Right lobe of liver (tissue), 4 donors: ENCODE measurements at regions not wholly inside any gene's neighbourhood (a gene's known extent, or its start where the extent isn't known, plus 50 kb on each side); places are given as distances from the start of the nearest gene placed in this dataset.

Experiments used
- POLR2A ChIP-seq: fragments of 450-650 bp; IDR thresholded peaks from one replicate; pipeline ENCODE4 v1.6.1; 2017; ENCODE audit warnings: antibody characterized with exemption, mild to moderate bottlenecking
- TF ChIP-seq, protein P1 (sequence below), 4 donors: fragments of 200-600 bp in 3 of 4; fragments of 450-650 bp in 1 of 4; IDR thresholded peaks; one replicate each; pipeline versions ENCODE4 v1.5.1 to v1.8.0; 2016 to 2022; ENCODE audit warnings: antibody characterized with exemption in 4 of 4, mild to moderate bottlenecking in 2 of 4
- donor health status: DM: no; HTN: no; CAD: no.
- donor health status: DM: no; HTN: no; CAD: no.
- donor health status: DM: no; HTN: yes; CAD: no.

DNA sequence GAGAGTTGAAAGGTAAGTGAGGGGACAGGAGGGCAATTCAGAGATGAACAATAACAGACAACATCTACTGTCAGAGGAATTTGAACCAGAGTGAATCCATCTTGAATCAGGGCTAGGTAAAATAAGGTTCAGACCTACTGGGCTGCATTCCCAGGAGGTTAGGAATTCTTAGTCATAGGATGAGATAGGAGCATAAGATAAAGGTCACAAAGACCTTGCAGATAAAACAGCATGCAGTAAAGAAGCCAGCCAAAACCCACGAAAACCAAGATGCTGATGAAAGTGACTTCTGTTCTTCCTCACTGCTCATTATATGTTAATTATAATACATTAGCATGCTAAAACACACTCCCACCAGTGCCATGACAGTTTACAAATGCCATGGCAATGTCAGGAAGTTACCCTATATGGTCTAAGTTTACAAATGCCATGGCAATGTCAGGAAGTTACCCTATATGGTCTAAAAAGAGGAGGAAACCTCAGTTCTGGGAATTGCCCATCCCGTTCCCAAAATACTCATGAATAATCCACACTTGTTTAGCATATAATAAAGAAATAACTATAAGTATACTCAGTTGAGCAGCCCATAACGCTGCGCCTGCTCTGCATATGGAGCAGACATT, 248.5 kb downstream of the HAO1 start:
- TF ChIP-seq, protein P1, sequence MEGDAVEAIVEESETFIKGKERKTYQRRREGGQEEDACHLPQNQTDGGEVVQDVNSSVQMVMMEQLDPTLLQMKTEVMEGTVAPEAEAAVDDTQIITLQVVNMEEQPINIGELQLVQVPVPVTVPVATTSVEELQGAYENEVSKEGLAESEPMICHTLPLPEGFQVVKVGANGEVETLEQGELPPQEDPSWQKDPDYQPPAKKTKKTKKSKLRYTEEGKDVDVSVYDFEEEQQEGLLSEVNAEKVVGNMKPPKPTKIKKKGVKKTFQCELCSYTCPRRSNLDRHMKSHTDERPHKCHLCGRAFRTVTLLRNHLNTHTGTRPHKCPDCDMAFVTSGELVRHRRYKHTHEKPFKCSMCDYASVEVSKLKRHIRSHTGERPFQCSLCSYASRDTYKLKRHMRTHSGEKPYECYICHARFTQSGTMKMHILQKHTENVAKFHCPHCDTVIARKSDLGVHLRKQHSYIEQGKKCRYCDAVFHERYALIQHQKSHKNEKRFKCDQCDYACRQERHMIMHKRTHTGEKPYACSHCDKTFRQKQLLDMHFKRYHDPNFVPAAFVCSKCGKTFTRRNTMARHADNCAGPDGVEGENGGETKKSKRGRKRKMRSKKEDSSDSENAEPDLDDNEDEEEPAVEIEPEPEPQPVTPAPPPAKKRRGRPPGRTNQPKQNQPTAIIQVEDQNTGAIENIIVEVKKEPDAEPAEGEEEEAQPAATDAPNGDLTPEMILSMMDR (IDR thresholded peaks at IDR 0.05) = no peak
- no peak for TF ChIP-seq POLR2A
